GM21367 (cell line): ENCODE measurements at regions not wholly inside any gene's neighbourhood (a gene's known extent, or its start where the extent isn't known, plus 50 kb on each side); places are given as distances from the start of the nearest gene placed in this dataset.

Experiments
- ATAC-seq: cut with Tn5 transposase; IDR thresholded peaks from one replicate; pipeline ENCODE4 v1.9.1; 2021; ENCODE audit not compliant: unreplicated experiment

DNA sequence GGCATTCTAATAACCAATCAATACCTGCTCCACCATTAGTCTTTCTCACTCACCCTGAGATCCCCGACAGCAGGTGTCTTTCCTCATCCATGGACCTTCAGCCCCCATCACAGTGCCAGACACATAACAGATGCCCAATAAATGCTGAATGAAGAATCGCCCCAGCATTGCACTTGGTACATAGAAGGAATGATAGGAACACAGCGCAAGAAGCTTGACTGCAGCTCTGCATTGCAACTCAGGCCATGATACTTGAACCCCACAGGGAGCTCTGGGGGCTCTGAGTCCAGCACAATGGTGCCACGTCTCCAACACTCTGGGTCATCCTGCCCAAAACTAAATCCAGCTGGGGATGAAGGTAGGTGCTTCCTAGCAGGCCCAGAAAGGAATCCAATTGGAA lies 355.0 kb upstream of the SLC30A5 start:
- no peak for ATAC-seq

DNA sequence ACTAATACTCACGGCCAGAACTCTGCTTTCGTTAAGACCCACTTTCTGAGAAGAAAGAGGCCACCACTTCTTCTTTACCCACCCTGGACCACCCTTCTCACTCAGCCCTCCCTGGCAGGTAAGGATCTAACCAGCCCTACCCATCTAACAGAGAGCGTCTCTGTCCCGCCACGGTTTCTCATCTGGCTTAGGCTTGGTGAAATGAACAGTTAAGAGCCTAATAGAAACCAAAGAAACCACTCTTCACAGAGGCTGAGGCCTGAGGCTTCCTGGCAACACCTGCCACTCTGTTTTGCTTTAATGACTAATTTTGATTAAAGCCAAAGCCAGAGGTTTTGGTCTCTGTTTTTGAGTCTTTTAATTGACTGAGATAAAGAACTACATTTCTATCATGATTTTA lies 354.1 kb upstream of the SLC30A5 start:
- peak; percentile 71 for ATAC-seq

DNA sequence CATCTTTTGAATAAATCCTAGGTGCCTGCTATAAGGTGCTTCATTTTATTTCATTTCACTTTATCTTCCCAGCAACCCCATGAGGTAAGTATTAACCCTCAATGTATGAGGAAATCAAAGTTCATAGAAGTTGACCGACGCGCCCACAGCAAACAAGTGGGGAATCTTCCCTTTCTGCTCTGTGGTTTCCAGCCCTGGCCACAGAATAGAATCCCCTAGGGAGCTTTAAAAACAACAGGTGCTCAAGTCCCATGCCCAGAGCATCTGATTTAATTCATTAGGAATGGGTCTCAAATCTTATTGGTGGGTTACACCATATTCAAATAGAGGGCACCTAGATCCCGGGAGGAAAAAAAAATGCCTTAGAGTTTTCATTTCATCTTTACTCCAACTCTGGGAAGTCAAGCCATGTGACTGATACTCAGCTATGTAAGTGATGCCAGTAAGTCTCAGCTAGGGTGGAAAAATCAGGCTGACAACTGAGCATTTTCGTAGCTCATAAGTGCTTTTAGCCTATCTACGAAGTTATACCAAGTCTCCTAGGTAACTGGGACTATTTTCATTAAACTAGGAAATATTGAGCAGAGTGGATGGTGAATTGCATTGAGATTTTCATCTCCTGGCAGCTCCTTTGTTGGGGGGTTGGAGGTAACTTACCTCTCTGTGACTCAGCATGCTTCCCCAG lies 353.4 kb upstream of the SLC30A5 start:
- peak; percentile 54 for ATAC-seq

DNA sequence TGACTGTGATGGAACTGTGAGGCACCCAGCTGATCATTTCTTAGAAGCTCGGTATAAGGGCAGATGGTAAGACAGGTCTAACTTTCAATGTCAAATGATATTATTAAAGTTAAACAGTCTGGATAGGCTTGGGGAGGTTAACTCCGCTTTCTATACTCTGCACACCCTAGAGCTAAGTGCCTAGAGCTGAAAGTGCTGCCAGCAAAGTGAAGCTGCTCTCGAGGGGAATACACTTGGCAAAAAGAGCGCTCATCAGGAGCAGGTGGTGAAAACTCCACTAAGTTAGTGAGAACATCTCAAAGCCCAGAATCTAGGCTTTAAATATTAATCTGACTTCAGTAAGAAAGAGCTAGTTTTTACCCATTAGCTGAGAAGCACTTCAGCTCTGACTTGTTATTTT lies 349.6 kb upstream of the SLC30A5 start:
- no peak for ATAC-seq

DNA sequence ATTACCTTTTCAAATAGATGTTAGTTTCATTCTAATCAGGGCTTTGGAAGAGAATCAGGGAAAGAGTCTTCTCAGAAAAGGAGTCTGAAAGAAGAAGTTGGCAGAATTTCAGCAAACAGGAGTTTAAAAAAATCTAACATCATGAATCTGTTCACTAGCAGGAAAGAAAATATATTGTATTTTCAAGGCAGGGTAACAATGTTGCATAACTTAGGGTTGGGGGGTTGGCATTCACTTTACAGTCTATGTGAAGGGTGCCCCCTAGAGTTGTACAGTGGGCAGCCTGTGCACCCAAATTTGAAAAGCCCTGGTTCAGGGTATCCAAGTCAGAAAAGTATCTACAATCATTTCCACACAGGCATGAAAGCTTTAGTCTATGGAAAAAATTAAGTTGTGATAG lies 348.4 kb upstream of the SLC30A5 start:
- no peak for ATAC-seq

DNA sequence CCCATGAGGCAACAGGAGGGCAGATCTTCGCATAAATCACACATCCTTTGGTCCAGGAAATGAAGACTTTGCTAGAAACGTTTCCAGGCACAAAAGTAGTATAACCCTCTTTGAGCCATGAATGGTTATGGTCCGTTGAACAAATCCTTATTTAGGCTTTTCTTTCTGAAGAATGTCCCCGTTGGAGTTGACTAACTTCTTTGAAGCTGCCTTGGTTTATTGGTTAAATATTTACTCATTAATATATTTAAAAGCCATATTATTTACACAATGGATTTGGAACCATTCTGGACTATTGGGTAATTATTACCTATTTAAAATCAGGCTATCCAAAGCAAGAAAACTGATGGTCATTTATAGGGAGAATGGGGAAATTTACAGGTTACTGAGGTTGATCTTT lies 347.6 kb upstream of the SLC30A5 start:
- no peak for ATAC-seq

DNA sequence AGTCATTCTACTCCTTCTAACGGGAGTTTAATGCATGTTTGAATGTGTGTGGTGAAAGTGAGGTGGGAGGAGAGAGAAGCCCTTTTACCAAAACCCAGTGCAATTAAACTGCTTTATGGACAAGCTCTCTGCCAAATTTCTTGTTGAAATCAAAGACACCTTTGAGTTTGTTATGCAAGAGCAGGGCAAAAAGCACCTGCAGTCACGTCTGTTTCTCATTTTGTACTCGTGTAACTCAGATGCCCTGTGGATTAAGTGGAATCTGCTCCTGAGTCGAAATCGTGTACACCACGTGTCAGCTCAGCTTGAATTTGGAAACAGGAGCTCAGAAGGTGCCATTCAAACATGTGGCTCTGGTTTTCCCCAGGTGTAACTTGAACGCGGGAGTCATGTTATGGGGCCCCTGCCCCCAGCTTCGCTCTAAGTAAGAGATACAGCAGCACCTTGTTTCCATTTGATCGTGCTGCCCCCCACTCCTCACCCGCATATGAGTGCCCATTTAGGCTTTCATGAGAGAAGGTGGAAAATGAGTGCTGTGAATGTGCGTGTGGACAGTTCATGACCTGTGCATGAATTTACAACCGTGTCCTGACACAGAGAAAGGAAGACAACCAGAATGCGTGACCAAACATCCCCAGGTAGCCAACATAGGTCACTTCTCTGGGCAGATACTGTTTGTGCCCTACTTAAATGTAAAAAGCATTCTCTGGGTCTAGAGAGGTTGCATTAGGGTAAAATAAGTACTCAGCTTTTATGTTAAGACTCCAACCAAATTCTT lies 347.0 kb upstream of the SLC30A5 start:
- ATAC-seq, result no peak

DNA sequence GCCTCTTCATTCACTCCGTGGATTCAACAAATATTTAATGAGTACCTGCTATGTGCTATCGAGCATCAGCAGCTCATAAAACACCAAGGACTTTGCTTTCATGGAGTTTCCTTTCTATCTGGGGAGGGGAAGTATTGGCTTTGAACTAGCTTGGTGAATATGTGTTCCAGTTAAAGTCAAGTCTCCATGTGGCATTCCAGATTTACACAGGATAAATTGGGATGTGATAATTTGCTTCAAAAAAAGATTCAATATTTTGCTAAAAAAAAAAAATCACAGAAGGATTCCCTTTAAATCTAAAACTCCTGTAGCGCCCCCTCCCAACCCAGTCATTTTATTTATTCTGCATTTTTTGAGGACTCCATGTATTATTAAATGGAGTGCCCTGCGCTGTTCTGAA lies 346.3 kb upstream of the SLC30A5 start:
- no peak for ATAC-seq

DNA sequence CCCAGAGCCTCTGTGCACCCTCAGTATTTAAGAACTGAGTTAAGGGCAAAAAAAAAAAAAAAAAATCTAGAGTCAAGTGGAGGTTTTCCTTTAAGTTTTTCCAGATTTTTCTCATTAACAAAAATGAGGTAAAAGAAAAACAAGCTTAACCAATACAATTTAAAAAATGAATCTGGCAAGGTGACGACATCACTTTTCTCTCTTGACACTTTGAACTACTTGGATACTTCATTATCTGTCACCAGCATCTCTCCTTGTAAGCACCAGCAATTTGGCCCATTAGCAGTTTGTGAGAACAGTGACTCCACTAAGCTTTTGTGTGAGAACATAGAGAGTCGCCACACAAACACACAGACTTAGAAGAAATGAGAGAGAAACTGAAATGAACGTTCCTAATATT lies 345.7 kb upstream of the SLC30A5 start:
- no peak for ATAC-seq

DNA sequence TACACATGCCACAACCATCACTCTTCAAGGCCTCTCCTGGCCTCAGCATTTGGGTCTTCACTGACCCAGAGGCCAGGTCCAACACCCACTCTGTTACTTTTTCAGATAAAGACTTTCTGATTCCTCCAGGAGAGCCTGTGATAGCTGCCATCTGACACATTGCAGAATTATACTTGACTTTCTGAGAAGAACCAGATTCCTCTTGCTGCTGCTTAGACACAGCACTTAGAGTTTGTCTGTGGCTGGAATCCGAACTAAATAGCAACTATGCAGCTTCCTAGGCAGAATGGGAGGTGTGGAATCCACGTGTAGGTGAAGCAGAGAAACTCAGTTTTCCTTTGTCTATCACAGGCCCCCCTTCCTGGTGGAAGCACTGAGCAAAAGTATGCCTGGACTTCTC lies 344.7 kb upstream of the SLC30A5 start:
- ATAC-seq, result no peak

DNA sequence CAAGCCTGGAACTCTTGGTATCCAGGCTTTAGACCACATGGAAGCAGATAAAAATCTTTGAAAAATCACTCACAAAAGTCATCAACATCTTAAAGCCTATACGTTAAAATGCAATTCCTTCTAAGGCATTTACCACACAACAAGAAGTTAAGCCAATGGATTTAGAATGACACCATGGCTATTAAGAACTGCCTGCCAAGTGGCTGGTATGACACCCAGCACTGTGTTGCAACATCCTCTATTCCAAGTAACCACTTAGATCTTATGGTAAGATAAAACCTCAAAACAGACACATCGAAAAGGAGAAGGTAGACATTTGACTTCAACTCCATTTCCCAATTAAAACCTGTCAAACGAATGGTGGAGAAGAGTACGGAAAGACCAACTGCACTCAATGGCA lies 344.2 kb upstream of the SLC30A5 start:
- no peak for ATAC-seq

DNA sequence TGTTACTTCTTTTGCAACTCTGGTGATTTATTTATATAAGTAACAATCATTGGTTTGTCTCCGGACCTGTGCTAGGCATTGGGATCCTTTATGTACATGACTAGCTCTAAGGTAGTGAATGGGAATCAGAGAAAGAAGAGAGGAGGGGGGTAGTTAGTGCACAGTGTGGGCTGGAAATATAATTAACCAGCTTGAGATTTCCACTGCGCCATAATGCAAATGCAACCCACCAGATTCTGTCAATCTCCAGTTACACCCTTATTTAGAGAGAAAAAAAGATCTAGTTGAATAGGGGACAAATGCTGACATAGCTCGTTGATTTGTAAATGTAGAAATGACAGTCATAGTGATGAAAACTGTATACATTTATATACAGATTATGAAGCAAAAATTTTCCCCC lies 342.2 kb upstream of the SLC30A5 start:
- no peak for ATAC-seq

DNA sequence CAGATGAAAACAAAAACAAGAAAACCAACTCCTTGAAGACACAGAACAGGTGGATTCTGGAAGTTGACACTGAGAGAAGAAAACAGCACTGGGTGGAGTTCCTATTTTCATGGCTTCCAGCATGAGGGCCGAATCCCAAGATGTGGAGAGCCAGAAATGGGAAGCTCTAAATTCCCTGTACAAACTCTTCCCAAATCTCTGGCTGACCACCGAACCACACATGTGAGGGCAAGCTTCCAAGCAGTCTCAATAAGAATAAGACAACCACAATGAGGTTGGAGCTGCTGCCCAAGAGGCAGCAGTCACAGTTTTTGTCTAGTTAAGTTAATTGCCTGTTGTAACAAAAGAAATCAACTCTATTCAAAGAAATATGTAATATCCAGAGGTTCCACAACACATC lies 339.3 kb upstream of the SLC30A5 start:
- ATAC-seq, result no peak

DNA sequence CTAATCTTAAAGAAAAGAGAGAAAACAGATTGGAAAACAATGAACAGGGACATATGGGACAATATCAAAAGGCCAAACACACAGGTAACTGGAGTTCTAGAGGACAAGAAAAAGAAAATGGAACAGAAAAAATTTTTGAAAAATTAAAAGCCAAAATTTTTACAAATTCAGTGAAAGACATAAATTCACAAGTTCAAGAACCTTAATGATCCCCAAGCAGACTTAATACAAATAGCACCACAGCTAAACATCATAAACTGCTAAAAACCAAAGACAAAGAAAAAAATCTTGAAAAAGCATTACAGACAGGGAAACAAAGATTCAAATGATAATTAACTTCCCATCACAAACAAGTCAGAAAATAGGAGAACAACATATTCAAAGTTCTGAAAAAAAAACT lies 338.5 kb upstream of the SLC30A5 start:
- no peak for ATAC-seq

DNA sequence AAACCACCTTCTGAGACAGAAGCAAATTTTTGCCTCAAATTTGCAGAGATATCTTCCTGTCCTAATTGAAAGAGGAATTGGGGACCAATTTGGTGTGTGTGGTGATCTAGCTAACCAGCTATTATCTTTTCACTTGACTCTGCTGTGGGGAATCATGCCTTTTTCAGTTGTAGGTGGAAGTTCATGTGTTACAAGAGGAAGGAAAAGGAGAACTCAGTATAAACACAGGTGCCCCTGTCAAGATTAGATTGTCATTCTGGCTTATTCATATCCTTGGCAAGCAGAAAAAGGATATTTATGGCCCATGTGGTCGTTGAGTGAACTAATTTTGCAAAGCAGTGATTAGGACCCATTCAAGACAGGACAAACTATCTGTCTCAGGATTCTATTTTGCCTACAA lies 336.8 kb upstream of the SLC30A5 start:
- no peak for ATAC-seq

DNA sequence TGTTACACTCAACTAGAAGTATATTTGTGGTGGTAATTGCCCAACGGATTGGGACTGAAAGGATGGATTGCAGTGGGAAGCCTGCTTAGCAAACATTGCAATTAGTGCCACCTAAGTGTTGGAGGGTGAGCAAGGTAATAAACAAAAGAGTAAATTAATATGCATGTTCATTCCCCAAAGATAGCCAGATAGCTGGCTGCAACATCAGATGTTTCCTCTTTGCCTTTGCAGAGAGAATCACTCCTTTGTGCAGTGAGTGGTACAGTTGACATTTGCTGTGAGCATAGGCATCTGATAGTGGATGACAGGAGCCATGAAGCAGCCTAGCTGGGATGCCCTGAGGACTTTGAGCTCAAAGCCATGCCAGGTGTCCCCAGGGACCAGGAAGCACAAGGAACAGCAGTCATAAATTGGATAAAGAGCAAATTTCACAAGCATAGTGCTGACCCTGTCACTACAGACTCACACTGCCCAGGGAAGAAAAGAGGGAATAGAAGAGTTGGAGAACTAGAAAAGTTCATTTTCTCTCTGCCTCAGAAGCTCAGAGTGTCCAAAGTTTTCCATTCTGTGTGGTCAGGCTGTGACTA lies 336.1 kb upstream of the SLC30A5 start:
- no peak for ATAC-seq

DNA sequence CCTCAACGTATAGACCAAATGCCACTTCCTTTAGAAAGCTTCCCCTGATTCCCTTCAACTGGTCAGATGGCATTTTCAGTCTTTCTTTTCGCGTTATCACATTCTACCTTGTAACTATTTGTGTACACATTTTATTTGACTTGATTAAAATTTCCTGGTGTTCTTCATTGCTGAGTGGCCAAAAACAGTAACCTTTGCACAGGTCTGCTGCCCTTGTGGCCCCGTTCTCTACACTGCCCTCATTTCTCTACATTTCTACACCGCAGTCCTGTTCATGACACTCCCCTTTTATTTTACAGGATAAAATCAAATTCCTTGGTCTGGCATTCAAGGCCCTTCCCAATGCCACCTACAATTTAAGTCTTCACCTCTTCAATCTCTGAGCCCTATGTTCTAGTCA lies 334.2 kb upstream of the SLC30A5 start:
- no peak for ATAC-seq

DNA sequence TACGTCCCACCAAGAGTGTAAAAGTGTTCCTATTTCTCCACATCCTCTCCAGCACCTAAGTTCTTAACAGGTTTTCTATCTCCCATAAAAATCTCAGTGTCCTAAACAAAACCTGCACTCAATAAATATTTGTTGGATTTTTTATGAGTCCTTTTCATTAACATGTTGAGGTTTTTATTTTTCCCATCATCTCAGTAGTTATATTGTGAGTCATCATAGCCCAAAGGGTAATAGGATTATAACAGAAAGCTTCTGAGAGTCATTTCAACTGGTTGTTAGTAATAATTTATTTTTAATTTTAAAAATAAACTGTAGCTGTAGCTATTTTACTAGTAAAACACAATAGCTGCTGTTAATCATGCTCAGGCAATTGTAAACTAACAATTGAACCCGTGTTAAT lies 331.6 kb upstream of the SLC30A5 start:
- no peak for ATAC-seq

DNA sequence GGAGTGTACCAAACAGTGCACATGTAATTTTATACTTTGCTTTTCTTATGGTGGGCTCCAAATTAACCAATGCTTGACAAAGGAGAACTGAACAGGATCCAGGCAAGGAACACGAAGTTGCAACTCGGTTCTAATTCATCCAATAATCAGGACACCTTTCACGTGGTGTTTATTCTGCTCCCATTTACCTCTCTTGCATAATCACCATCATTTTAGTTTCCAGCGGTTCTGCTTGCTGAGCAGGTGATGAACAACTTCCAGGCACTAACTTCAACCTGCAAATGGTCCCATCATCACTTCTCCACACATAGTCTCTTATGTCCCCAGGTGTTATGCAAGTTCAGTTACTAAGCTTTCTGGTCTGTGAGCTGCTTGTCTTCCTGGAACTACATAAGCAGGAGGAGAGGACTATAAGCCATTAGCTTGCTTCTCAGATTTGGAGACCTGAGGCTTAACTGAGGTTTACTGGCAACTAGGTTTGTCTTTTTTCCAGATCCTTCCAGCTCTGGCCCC lies 326.8 kb upstream of the SLC30A5 start:
- ATAC-seq, result no peak

DNA sequence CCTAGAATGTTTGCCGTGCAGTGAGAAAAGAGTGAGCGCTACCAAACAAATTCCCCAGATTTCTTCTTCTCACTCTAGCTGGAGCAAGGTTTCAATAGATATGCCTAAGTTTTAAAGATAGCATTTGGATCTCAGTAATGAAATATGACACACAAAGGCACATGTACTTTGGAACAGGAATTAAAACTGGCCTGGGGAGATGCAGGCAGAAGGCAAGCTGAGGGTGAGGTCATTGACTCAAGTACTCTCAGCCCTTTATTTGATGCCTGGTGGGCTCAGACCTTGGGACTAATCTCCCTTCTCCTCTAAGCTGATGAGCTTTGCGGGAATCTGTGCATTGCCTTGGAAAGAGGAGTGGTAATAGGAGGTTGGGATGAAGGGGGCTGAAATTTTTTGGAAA lies 323.3 kb upstream of the SLC30A5 start:
- no peak for ATAC-seq

DNA sequence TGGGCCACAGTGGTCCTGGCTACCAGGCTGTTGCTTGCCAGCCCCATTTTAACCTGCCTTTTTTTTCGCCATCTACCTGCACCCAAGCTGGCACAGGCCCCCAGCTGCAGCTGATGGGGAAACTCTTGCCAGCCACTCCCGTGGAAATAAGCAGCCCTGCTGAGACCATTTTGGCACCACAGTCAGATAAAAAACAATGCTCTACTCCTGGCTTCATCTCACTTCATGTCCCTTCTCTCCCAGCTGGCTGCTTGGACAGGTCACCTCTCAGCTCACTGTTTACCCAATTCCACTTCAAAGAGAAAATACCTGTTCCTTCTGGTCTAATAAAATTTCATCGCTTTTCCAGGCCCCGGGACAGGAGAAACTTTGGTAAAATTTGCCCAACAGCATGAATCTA lies 322.6 kb upstream of the SLC30A5 start:
- ATAC-seq, result no peak

DNA sequence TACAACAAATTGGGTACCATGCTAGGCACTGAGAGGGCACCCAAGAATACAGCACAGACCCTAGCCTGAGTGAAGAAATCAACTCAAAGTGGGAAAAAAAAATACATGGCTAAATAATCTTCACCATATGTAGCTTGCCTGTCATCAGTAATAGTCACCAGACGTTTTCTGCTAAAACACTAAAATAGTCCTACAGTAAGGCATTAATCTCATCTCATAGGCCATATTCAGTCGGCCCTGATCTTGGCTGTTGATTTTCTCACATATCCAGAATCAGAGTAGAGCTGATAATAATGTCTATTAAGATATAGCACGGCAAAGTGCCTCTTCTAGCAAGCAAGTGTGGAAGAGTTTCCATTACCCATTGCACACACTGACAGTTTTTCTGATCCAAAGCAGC lies 322.1 kb upstream of the SLC30A5 start:
- no peak for ATAC-seq
